OCI-LY3 (cell line): ENCODE measurements at regions not wholly inside any gene's neighbourhood (a gene's known extent, or its start where the extent isn't known, plus 50 kb on each side); places are given as distances from the start of the nearest gene placed in this dataset.

Experiments
- H2AFZ ChIP-seq: fragments of 200-600, 300-600 bp; shearing (Covaris generic); 2 replicates; pipeline ENCODE4 v1.6.0; 2014; ENCODE audit warnings: antibody characterized with exemption, low read depth, low read length
- H3K27ac ChIP-seq: fragments of 200-600, 300-600 bp; sonication (generic); 2 replicates; pipeline ENCODE4 v1.5.1; 2014; ENCODE audit warnings: mild to moderate bottlenecking, low read length, moderate library complexity, mixed read lengths
- H3K27me3 ChIP-seq: fragments of 200-600, 300-600 bp; sonication (generic); 2 replicates; pipeline ENCODE4 v1.6.1; 2014; ENCODE audit warnings: low read depth, low read length, mixed read lengths
- H3K36me3 ChIP-seq: fragments of 200-600, 300-600 bp; sonication (generic); replicated peaks from 2 replicates; pipeline ENCODE3; 2014; ENCODE audit warnings: low read depth, low read length, mixed read lengths
- H3K4me1 ChIP-seq: fragments of 300-600, 200-600 bp; sonication (generic); 2 replicates; pipeline ENCODE4 v1.6.1; 2014; ENCODE audit warnings: low read length, mixed read lengths
- H3K4me2 ChIP-seq: fragments of 200-600, 300-600 bp; sonication (generic); 2 replicates; pipeline ENCODE4 v1.6.1; 2014; ENCODE audit warnings: low read length, mixed read lengths
- H3K4me3 ChIP-seq: fragments of 300-600, 200-600 bp; sonication (generic); 2 replicates; pipeline ENCODE4 v1.5.1; 2014; ENCODE audit warnings: antibody characterized with exemption, mild to moderate bottlenecking, low read length, moderate library complexity
- H3K79me2 ChIP-seq: fragments of 300-600, 200-600 bp; shearing (Covaris generic); 2 replicates; pipeline ENCODE4 v1.6.1; 2014; ENCODE audit warnings: mild to moderate bottlenecking, low read length, mixed read lengths
- H3K9ac ChIP-seq: fragments of 300-600, 200-600 bp; shearing (Covaris generic); 2 replicates; pipeline ENCODE4 v1.6.0; 2014; ENCODE audit warnings: mild to moderate bottlenecking, low read length, moderate library complexity
- H3K9me3 ChIP-seq: fragments of 200-600, 300-600 bp; shearing (Covaris generic); 2 replicates; pipeline ENCODE4 v1.6.1; 2014; ENCODE audit warnings: low read length, mixed read lengths; ENCODE audit not compliant: insufficient read depth
- H4K20me1 ChIP-seq: fragments of 200-600, 300-600 bp; sonication (generic); 2 replicates; pipeline ENCODE4 v1.6.1; 2016; ENCODE audit warnings: low read length, mixed read lengths; ENCODE audit not compliant: insufficient read depth
- CTCF ChIP-seq: fragments of 200-600, 300-600 bp; sonication (generic); IDR thresholded peaks from 2 replicates; pipeline ENCODE4 v1.5.1; 2014; ENCODE audit warnings: antibody characterized with exemption, low read length, low read depth
- EZH2phosphoT487 ChIP-seq: fragments of 200-600 bp; shearing (Covaris generic); IDR thresholded peaks from 2 replicates; pipeline ENCODE4 v1.6.1; 2018; ENCODE audit warnings: antibody characterized with exemption, mixed run types, low read depth

GRCh38 chr4:81838586-81838985 is 366.9 kb upstream of the RASGEF1B start:
- no peak overlapping the region for H3K4me3 ChIP-seq
- H3K27ac ChIP-seq, result no peak overlapping the region
- TF ChIP-seq CTCF (no peak), EZH2phosphoT487 (no peak)
- H3K27me3 ChIP-seq, result 0 out of 2 replicates have a peak, but pooled peaks cover 5% of the 10 kb centered on the region
- no peaks in the 10 kb centered on the region for H3K36me3 ChIP-seq
- no peak overlapping the region for H2AFZ ChIP-seq
- no peaks in the 10 kb centered on the region for H4K20me1 ChIP-seq
- H3K79me2 ChIP-seq, result no peaks in the 10 kb centered on the region
- no peaks in the 10 kb centered on the region for H3K9me3 ChIP-seq
- H3K4me2 ChIP-seq, result no peak overlapping the region
- no peak overlapping the region for H3K9ac ChIP-seq
- peaks cover 14% of the 10 kb centered on the region for H3K4me1 ChIP-seq

GRCh38 chr4:81836716-81837115 is 365.0 kb upstream of the RASGEF1B start:
- peaks cover 14% of the 10 kb centered on the region for H3K4me1 ChIP-seq
- no peak overlapping the region for H3K4me2 ChIP-seq
- H3K27me3 ChIP-seq, result 0 out of 2 replicates have a peak, but pooled peaks cover 5% of the 10 kb centered on the region
- no peak overlapping the region for H3K9ac ChIP-seq
- no peaks in the 10 kb centered on the region for H4K20me1 ChIP-seq
- no peak overlapping the region for H3K4me3 ChIP-seq
- H3K79me2 ChIP-seq, result no peaks in the 10 kb centered on the region
- no peak overlapping the region for H2AFZ ChIP-seq
- TF ChIP-seq EZH2phosphoT487 (no peak), CTCF (no peak)
- H3K36me3 ChIP-seq, result no peaks in the 10 kb centered on the region
- no peaks in the 10 kb centered on the region for H3K9me3 ChIP-seq
- H3K27ac ChIP-seq, result no peak overlapping the region

DNA sequence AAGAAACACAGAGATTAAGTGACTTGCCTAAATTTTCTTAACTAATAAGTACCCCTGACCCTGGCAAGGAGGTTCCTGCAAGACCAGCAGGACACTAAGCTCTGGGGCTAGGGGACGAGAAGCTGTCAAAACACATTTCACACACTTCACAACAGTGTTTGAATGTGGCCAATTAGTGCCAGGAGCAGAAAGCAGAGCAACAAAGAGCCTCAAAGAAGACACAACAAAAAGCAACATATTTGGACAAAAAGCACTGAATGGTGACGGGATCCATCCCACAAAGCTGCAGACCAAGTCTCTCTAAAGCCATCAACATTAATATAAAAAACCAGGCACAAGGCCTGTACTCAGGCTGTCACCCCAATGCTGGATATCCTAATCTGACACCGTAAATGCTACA is 361.9 kb upstream of the RASGEF1B start:
- H3K4me3 ChIP-seq, result no peak overlapping the region
- no peak overlapping the region for H3K9ac ChIP-seq
- H4K20me1 ChIP-seq, result no peaks in the 10 kb centered on the region
- no peaks in the 10 kb centered on the region for H3K9me3 ChIP-seq
- H3K36me3 ChIP-seq, result no peaks in the 10 kb centered on the region
- no peaks in the 10 kb centered on the region for H3K27me3 ChIP-seq
- H3K27ac ChIP-seq, result no peak overlapping the region
- H3K4me1 ChIP-seq, result no peaks in the 10 kb centered on the region
- no peak overlapping the region for H2AFZ ChIP-seq
- H3K79me2 ChIP-seq, result no peaks in the 10 kb centered on the region
- TF ChIP-seq CTCF (no peak), EZH2phosphoT487 (no peak)
- H3K4me2 ChIP-seq, result no peak overlapping the region

DNA sequence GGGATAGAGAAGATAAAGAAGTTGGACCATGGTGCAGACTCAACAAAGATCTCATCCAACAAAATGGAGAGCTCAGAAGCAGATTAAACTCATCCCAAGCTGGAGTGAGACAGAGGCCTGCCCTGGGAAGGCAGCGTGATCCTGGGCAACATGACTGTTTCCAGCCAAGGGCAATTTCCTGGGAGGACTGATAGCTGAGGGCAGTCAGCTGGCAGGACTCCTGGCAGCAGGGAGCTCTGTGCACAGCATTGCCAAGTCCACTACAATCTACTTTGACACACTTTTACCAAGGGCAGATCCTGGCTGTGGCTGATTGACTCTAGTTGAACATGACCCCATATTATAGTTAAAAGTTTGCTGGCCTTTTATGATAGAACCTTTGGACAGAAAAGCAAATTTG is 357.3 kb upstream of the RASGEF1B start:
- peaks cover 14% of the 10 kb centered on the region for H3K4me1 ChIP-seq
- no peak overlapping the region for H3K4me2 ChIP-seq
- no peaks in the 10 kb centered on the region for H3K9me3 ChIP-seq
- no peaks in the 10 kb centered on the region for H3K79me2 ChIP-seq
- no peak overlapping the region for H3K9ac ChIP-seq
- H3K36me3 ChIP-seq, result no peaks in the 10 kb centered on the region
- no peak overlapping the region for H3K4me3 ChIP-seq
- H3K27ac ChIP-seq, result no peak overlapping the region
- H4K20me1 ChIP-seq, result no peaks in the 10 kb centered on the region
- H3K27me3 ChIP-seq, result no peaks in the 10 kb centered on the region
- no peak overlapping the region for H2AFZ ChIP-seq
- no peak for TF ChIP-seq EZH2phosphoT487
- TF ChIP-seq CTCF, result no peak
